ENCODE measurements at regions not wholly inside any gene's neighbourhood (a gene's known extent, or its start where the extent isn't known, plus 50 kb on each side); places are given as distances from the start of the nearest gene placed in this dataset.

DNA sequence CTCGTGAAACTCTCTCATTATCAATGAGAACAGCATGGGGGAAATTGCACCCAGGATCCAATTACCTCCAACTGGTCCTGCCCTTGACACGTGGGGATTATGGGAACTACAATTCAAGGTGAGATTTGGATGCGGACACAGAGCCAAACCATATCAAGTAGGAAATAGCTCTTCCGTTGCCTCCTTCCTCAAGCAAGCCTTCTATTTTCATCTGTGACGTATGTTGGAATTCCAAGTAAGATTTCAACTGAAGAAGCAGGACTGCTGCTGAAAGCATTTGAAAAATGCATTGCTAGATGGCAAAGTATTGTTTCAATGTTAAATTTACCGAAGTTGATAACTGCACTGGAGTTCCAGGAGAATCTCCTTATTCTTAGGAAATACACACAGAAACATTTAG lies 178.1 kb upstream of the GALNT17 start:
- H3K4me3 ChIP-seq (ENCODE audit: low read length), result no peak overlapping the region
- no peaks in the 10 kb centered on the region for H3K36me3 ChIP-seq (ENCODE audit: control insufficient read depth, insufficient read depth, low read length)
- 20% methylated on average over 1 of the region's 6 CpGs for WGBS (ENCODE audit: insufficient coverage)
- peak; percentile 69 for DNase-seq
- peak overlapping the region; percentile 69 for H3K27ac ChIP-seq (ENCODE audit: low read length)
- no peaks in the 10 kb centered on the region for H3K27me3 ChIP-seq (ENCODE audit: control insufficient read depth, insufficient read depth, low read length)
- peaks cover 3% of the 10 kb centered on the region for H3K4me1 ChIP-seq (ENCODE audit: control insufficient read depth, insufficient read depth, low read length)
- H3K9me3 ChIP-seq (replicated peaks; ENCODE audit: control insufficient read depth, low read depth, low read length), result no peaks in the 10 kb centered on the region

- peaks cover under 1% of the 10 kb centered on the region for H3K9me3 ChIP-seq (replicated peaks; ENCODE audit: control insufficient read depth, low read depth, low read length)
- H3K27me3 ChIP-seq (ENCODE audit: control insufficient read depth, insufficient read depth, low read length), result no peaks in the 10 kb centered on the region
- DNase-seq, result no peak
- no peak overlapping the region for H3K27ac ChIP-seq (ENCODE audit: low read length)
- no peak overlapping the region for H3K4me3 ChIP-seq (ENCODE audit: low read length)
- no peaks in the 10 kb centered on the region for H3K36me3 ChIP-seq (ENCODE audit: control insufficient read depth, insufficient read depth, low read length)
- H3K4me1 ChIP-seq (ENCODE audit: control insufficient read depth, insufficient read depth, low read length), result no peaks in the 10 kb centered on the region
These were observed 159.3 kb upstream of the GALNT17 start for GRCh38 chr7:70972693-70973092.

DNA sequence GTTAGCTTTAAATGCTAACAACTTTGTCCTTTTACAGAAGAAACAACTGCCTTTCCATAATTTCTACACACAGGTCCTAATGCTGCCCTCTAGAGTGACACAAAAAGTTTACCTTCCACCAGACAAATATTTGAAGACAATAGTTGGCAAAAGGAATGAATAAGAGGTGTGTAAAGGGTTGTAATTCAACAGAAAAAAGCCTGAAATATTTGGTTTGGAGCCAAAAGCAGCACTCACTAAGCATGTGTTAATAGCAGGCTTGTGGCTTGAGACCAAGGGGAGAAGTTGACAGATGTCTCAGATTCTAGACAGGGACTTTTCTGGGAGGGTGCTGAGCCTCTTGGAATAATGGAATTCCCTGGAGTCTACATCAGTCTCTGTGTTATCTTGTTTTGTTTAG lies 156.2 kb upstream of the GALNT17 start:
- Histone ChIP-seq H3K9me3 (replicated peaks; ENCODE audit: control insufficient read depth, low read depth, low read length) (no peaks in the 10 kb centered on the region), H3K36me3 (ENCODE audit: control insufficient read depth, insufficient read depth, low read length) (no peaks in the 10 kb centered on the region), H3K4me3 (ENCODE audit: low read length) (no peak overlapping the region), H3K27ac (ENCODE audit: low read length) (no peak overlapping the region), H3K4me1 (ENCODE audit: control insufficient read depth, insufficient read depth, low read length) (no peaks in the 10 kb centered on the region), H3K27me3 (ENCODE audit: control insufficient read depth, insufficient read depth, low read length) (no peaks in the 10 kb centered on the region)
- DNase-seq, result no peak

- Histone ChIP-seq H3K4me3 (ENCODE audit: low read length) (no peak overlapping the region), H3K36me3 (ENCODE audit: control insufficient read depth, insufficient read depth, low read length) (no peaks in the 10 kb centered on the region), H3K4me1 (ENCODE audit: control insufficient read depth, insufficient read depth, low read length) (no peaks in the 10 kb centered on the region), H3K27ac (ENCODE audit: low read length) (no peak overlapping the region), H3K27me3 (ENCODE audit: control insufficient read depth, insufficient read depth, low read length) (no peaks in the 10 kb centered on the region), H3K9me3 (replicated peaks; ENCODE audit: control insufficient read depth, low read depth, low read length) (no peaks in the 10 kb centered on the region)
- no peak for DNase-seq
- WGBS (ENCODE audit: insufficient coverage), result 73% methylated on average over 2 of the region's 2 CpGs
These were observed 145.6 kb upstream of the GALNT17 start for GRCh38 chr7:70986297-70986696.

- Histone ChIP-seq H3K27ac (ENCODE audit: low read length) (no peak overlapping the region), H3K9me3 (replicated peaks; ENCODE audit: control insufficient read depth, low read depth, low read length) (no peaks in the 10 kb centered on the region), H3K36me3 (ENCODE audit: control insufficient read depth, insufficient read depth, low read length) (no peaks in the 10 kb centered on the region), H3K27me3 (ENCODE audit: control insufficient read depth, insufficient read depth, low read length) (no peaks in the 10 kb centered on the region), H3K4me3 (ENCODE audit: low read length) (no peak overlapping the region), H3K4me1 (ENCODE audit: control insufficient read depth, insufficient read depth, low read length) (no peaks in the 10 kb centered on the region)
- WGBS (ENCODE audit: insufficient coverage), result 33% methylated on average over 1 of the region's 5 CpGs
- DNase-seq, result no peak
These were observed 137.8 kb upstream of the GALNT17 start for GRCh38 chr7:70994176-70994575.

DNA sequence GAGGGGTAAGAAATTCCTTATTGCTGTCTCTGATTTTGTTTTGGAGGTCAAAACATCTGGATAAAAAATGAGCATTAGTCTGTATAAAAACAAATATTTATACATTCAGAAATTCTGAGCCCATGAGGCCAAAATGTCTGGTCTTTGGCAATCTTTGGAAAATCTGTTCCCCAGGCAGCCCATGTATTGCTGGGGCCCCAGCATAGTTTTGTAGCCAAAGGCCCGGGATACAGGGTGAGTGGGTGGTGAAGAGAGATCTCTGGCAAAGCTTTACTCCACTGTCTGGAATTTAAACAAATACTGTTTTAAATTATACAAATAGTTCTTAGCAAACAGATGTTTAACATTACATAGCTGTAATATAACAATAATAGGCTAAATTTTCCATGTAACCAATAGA lies 134.7 kb upstream of the GALNT17 start:
- Histone ChIP-seq H3K36me3 (ENCODE audit: control insufficient read depth, insufficient read depth, low read length) (no peaks in the 10 kb centered on the region), H3K27ac (ENCODE audit: low read length) (peak overlapping the region; percentile 65), H3K4me1 (ENCODE audit: control insufficient read depth, insufficient read depth, low read length) (no peaks in the 10 kb centered on the region), H3K4me3 (ENCODE audit: low read length) (no peak overlapping the region), H3K27me3 (ENCODE audit: control insufficient read depth, insufficient read depth, low read length) (no peaks in the 10 kb centered on the region), H3K9me3 (replicated peaks; ENCODE audit: control insufficient read depth, low read depth, low read length) (no peaks in the 10 kb centered on the region)
- peak; percentile 98 for DNase-seq
- WGBS (ENCODE audit: insufficient coverage), result no CpG with 5 or more reads among the region's 1 CpG

DNA sequence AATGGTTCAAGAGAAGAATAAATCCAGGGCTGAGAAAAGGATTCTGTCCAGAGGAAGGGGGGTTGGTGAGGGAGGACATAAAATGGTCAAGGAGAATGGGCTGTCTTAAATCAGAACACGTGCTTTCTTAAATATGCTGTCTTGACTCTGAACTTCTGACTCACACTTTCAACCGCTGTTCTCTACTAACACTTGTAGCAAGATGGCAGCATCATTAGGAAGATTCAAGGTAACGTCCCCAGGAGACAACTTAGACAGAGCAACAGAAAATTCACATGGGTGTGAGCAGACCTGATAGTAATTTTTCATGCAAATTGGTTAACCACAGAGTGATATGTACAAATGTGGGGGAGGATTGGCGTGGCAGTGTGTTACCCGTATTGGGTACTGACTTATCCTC lies 126.8 kb upstream of the GALNT17 start:
- no peaks in the 10 kb centered on the region for H3K27me3 ChIP-seq (ENCODE audit: control insufficient read depth, insufficient read depth, low read length)
- DNase-seq, result no peak
- 100% methylated on average over 1 of the region's 5 CpGs for WGBS (ENCODE audit: insufficient coverage)
- peaks cover 3% of the 10 kb centered on the region for H3K9me3 ChIP-seq (replicated peaks; ENCODE audit: control insufficient read depth, low read depth, low read length)
- H3K4me3 ChIP-seq (ENCODE audit: low read length), result no peak overlapping the region
- H3K36me3 ChIP-seq (ENCODE audit: control insufficient read depth, insufficient read depth, low read length), result no peaks in the 10 kb centered on the region
- no peaks in the 10 kb centered on the region for H3K4me1 ChIP-seq (ENCODE audit: control insufficient read depth, insufficient read depth, low read length)
- H3K27ac ChIP-seq (ENCODE audit: low read length), result no peak overlapping the region

- H3K9me3 ChIP-seq (replicated peaks; ENCODE audit: control insufficient read depth, low read depth, low read length), result no peaks in the 10 kb centered on the region
- WGBS (ENCODE audit: insufficient coverage), result no CpG with 5 or more reads among the region's 3 CpGs
- no peaks in the 10 kb centered on the region for H3K4me1 ChIP-seq (ENCODE audit: control insufficient read depth, insufficient read depth, low read length)
- H3K27ac ChIP-seq (ENCODE audit: low read length), result no peak overlapping the region
- H3K36me3 ChIP-seq (ENCODE audit: control insufficient read depth, insufficient read depth, low read length), result no peaks in the 10 kb centered on the region
- H3K27me3 ChIP-seq (ENCODE audit: control insufficient read depth, insufficient read depth, low read length), result no peaks in the 10 kb centered on the region
- peak; percentile 74 for DNase-seq
- H3K4me3 ChIP-seq (ENCODE audit: low read length), result no peak overlapping the region
These were observed 122.3 kb upstream of the GALNT17 start for GRCh38 chr7:71009636-71010035.

DNA sequence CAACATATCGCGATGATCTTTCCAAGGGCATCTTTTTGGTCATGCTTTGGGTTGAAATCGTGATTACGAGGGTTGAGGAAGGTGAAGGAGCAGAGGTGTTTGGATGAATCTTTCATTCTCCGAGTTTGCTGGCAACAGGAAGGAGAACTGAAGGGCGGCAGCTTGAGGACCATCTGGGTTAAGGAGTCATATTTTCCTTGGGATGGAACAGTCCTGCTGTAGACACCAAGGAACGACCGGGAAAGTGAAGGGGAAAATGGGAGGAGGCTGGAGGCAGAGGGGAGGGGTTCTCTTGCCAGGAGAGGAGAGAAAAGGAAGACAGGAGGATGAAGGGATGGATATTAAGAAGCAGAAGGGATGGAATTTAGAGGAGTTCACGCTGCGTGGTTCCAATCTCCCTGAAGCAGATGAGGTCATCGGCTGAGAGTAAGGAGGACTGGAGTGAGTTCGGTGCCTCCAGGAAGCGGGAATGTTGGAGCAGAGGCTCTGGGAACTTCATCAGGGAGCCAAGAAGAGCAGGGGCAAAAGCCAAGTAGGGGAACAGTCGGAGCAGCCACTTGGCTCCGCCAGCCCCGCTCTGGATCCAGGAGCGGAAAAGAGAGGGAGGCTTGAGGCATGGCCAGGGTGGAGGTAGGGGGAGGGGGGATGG lies 116.6 kb upstream of the GALNT17 start:
- WGBS (ENCODE audit: insufficient coverage), result 23% methylated on average over 15 of the region's 17 CpGs

DNA sequence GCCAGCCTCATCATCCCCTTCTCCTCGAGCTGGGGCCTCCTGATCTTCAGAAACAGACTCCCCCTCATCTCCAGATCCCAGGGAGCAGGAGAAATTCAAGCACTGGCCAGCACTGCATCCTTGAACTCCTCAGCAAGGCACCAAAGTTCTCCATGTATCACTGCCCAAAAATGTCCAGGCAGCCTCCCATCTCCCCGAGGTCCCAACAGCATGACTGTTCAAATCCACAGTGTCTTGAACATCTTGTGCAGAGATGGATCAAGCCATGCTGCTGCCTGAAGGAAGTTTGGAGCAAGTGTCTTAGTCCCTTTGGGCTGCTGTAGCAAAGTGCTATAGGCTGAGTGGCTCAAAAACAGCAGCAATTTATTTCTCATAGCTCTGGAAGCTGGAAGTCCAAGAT lies 115.5 kb upstream of the GALNT17 start:
- H3K27ac ChIP-seq (ENCODE audit: low read length), result no peak overlapping the region
- peak; percentile 89 for DNase-seq
- H3K36me3 ChIP-seq (ENCODE audit: control insufficient read depth, insufficient read depth, low read length), result no peaks in the 10 kb centered on the region
- no peaks in the 10 kb centered on the region for H3K27me3 ChIP-seq (ENCODE audit: control insufficient read depth, insufficient read depth, low read length)
- no peak overlapping the region for H3K4me3 ChIP-seq (ENCODE audit: low read length)
- H3K9me3 ChIP-seq (replicated peaks; ENCODE audit: control insufficient read depth, low read depth, low read length), result no peaks in the 10 kb centered on the region
- 0% methylated on average over 1 of the region's 2 CpGs for WGBS (ENCODE audit: insufficient coverage)
- peaks cover 29% of the 10 kb centered on the region for H3K4me1 ChIP-seq (ENCODE audit: control insufficient read depth, insufficient read depth, low read length)

More for the DNA sequence above, 116.6 kb upstream of the GALNT17 start:
- Histone ChIP-seq H3K36me3 (ENCODE audit: control insufficient read depth, insufficient read depth, low read length) (no peaks in the 10 kb centered on the region), H3K27me3 (ENCODE audit: control insufficient read depth, insufficient read depth, low read length) (no peaks in the 10 kb centered on the region), H3K9me3 (replicated peaks; ENCODE audit: control insufficient read depth, low read depth, low read length) (no peaks in the 10 kb centered on the region), H3K27ac (ENCODE audit: low read length) (peak overlapping the region; percentile 74), H3K4me1 (ENCODE audit: control insufficient read depth, insufficient read depth, low read length) (peaks cover 19% of the 10 kb centered on the region), H3K4me3 (ENCODE audit: low read length) (no peak overlapping the region)
- DNase-seq, result peak; percentile 96

- Histone ChIP-seq H3K4me3 (ENCODE audit: low read length) (no peak overlapping the region), H3K9me3 (replicated peaks; ENCODE audit: control insufficient read depth, low read depth, low read length) (no peaks in the 10 kb centered on the region), H3K36me3 (ENCODE audit: control insufficient read depth, insufficient read depth, low read length) (no peaks in the 10 kb centered on the region), H3K4me1 (ENCODE audit: control insufficient read depth, insufficient read depth, low read length) (peaks cover 31% of the 10 kb centered on the region), H3K27me3 (ENCODE audit: control insufficient read depth, insufficient read depth, low read length) (no peaks in the 10 kb centered on the region), H3K27ac (ENCODE audit: low read length) (no peak overlapping the region)
- whole genome bisulfite sequencing (ENCODE audit: insufficient coverage), result 93% methylated on average over 17 of the region's 17 CpGs
- no peak for DNase-seq
These were observed 114.3 kb upstream of the GALNT17 start for GRCh38 chr7:71017602-71018001.

Data from muscle of leg (tissue), 3 donors.